ENCODE measurements at regions not wholly inside any gene's neighbourhood (a gene's known extent, or its start where the extent isn't known, plus 50 kb on each side); places are given as distances from the start of the nearest gene placed in this dataset.

- H4K20me1 ChIP-seq (ENCODE audit: insufficient read depth), result no peaks in the 10 kb centered on the region
- no TSS peak for BruUV-seq (replicated peaks)
- no peaks in the 10 kb centered on the region for H3K36me3 ChIP-seq (ENCODE audit: low read depth)
- no peaks in the 10 kb centered on the region; the same call in 1 of the 2 replicates for H3K9me3 ChIP-seq (ENCODE audit: insufficient read depth, low read depth)
- ChIA-PET CTCF (no interaction called here), POLR2A (ENCODE audit: unreplicated experiment) (no interaction called here)
- no peak overlapping the region for H3K4me2 ChIP-seq
- no peak overlapping the region for H2AFZ ChIP-seq
- no peaks in the 10 kb centered on the region for H3K27me3 ChIP-seq (ENCODE audit: insufficient read depth, low read depth)
- TF ChIP-seq CTCF (conservative IDR thresholded peaks at IDR 0.05) (no peak), EZH2 (IDR thresholded peaks at IDR 0.05; ENCODE audit: low read depth) (no peak)
- H3F3A ChIP-seq (ENCODE audit: insufficient read depth, low read depth), result no peaks in the 10 kb centered on the region
- no peaks in the 10 kb centered on the region for H3K9me2 ChIP-seq (ENCODE audit: insufficient read depth)
- no peaks in the 10 kb centered on the region for H3K4me1 ChIP-seq (replicated peaks; ENCODE audit: insufficient read depth)
- no peaks in the 10 kb centered on the region for H3K79me2 ChIP-seq (ENCODE audit: low read depth)
- no peak overlapping the region for H3K4me3 ChIP-seq
- intact Hi-C loops (cut with micrococcal nuclease; ENCODE audit: unreplicated experiment), result no loop called here
- no peak overlapping the region for H3K27ac ChIP-seq
- peak in 1 of 2 experiments; percentile 28 for DNase-seq
Observed at GRCh38 chr2:41886757-41887156, 161.1 kb upstream of the PKDCC start.

DNA sequence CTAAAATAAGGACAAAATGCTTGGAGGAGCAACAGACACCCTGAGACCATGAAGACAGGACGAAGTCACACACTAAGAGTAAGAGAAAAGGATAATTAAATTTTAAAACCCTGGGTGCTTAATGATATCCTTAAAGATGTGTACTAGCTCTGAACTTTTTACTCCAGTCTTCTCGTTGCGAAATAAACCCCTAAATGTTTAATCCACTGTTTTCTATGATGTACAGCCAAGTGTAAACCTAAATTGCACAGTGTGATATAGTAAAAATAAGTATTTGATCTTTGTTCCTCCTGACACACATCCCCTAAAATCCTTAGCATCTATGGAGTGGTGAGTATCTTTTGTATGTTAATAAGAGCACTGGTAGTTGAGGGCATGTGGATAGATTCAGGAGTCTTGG lies 157.5 kb upstream of the PKDCC start:
- TF ChIP-seq EZH2 (IDR thresholded peaks at IDR 0.05; ENCODE audit: low read depth) (no peak), CTCF (conservative IDR thresholded peaks at IDR 0.05) (no peak)
- ChIA-PET CTCF (no interaction called here), POLR2A (ENCODE audit: unreplicated experiment) (no interaction called here)
- Histone ChIP-seq H3K4me2 (no peak overlapping the region), H3K4me1 (replicated peaks; ENCODE audit: insufficient read depth) (no peaks in the 10 kb centered on the region), H3F3A (ENCODE audit: insufficient read depth, low read depth) (no peaks in the 10 kb centered on the region), H3K4me3 (no peak overlapping the region), H3K9me2 (ENCODE audit: insufficient read depth) (no peaks in the 10 kb centered on the region), H3K79me2 (ENCODE audit: low read depth) (no peaks in the 10 kb centered on the region), H3K9me3 (ENCODE audit: insufficient read depth, low read depth) (no peaks in the 10 kb centered on the region), H4K20me1 (ENCODE audit: insufficient read depth) (no peaks in the 10 kb centered on the region), H3K27ac (no peak overlapping the region), H2AFZ (no peak overlapping the region), H3K27me3 (ENCODE audit: insufficient read depth, low read depth) (no peaks in the 10 kb centered on the region), H3K36me3 (ENCODE audit: low read depth) (no peaks in the 10 kb centered on the region)
- no TSS peak for BruUV-seq (replicated peaks)
- intact Hi-C loops (cut with micrococcal nuclease; ENCODE audit: unreplicated experiment), result no loop called here
- DNase-seq, result no peak

GRCh38 chr2:41892476-41892875 lies 155.3 kb upstream of the PKDCC start:
- TF ChIP-seq EZH2 (IDR thresholded peaks at IDR 0.05; ENCODE audit: low read depth) (no peak), CTCF (conservative IDR thresholded peaks at IDR 0.05) (no peak)
- ChIA-PET CTCF (no interaction called here), POLR2A (ENCODE audit: unreplicated experiment) (interaction anchor here (0.5 kb wide), 1 partner anchor 314 kb away, joined by 4 read pairs; no protein-coding TSS in a partner anchor)
- intact Hi-C loops (cut with micrococcal nuclease; ENCODE audit: unreplicated experiment), result no loop called here
- no peak overlapping the region for H3K27ac ChIP-seq
- H3K9me3 ChIP-seq (ENCODE audit: insufficient read depth, low read depth), result no peaks in the 10 kb centered on the region
- H4K20me1 ChIP-seq (ENCODE audit: insufficient read depth), result no peaks in the 10 kb centered on the region
- H3K9me2 ChIP-seq (ENCODE audit: insufficient read depth), result no peaks in the 10 kb centered on the region
- H3F3A ChIP-seq (ENCODE audit: insufficient read depth, low read depth), result no peaks in the 10 kb centered on the region
- no peaks in the 10 kb centered on the region for H3K36me3 ChIP-seq (ENCODE audit: low read depth)
- H3K4me2 ChIP-seq, result no peak overlapping the region
- H3K4me1 ChIP-seq (replicated peaks; ENCODE audit: insufficient read depth), result no peaks in the 10 kb centered on the region
- H2AFZ ChIP-seq, result no peak overlapping the region
- H3K4me3 ChIP-seq, result no peak overlapping the region
- no TSS peak for BruUV-seq (replicated peaks)
- DNase-seq, result peak in 1 of 2 experiments; percentile 35
- H3K79me2 ChIP-seq (ENCODE audit: low read depth), result no peaks in the 10 kb centered on the region
- H3K27me3 ChIP-seq (ENCODE audit: insufficient read depth, low read depth), result no peaks in the 10 kb centered on the region

Measured in PC-9 (cell line).